Right lobe of liver (tissue), 4 donors: ENCODE measurements at regions not wholly inside any gene's neighbourhood (a gene's known extent, or its start where the extent isn't known, plus 50 kb on each side); places are given as distances from the start of the nearest gene placed in this dataset.

Experiments used
- POLR2A ChIP-seq: fragments of 450-650 bp; IDR thresholded peaks from one replicate; pipeline ENCODE4 v1.6.1; 2017; ENCODE audit warnings: antibody characterized with exemption, mild to moderate bottlenecking
- TF ChIP-seq, protein P1 (sequence below), 4 donors: fragments of 200-600 bp in 3 of 4; fragments of 450-650 bp in 1 of 4; IDR thresholded peaks; one replicate each; pipeline versions ENCODE4 v1.5.1 to v1.8.0; 2016 to 2022; ENCODE audit warnings: antibody characterized with exemption in 4 of 4, mild to moderate bottlenecking in 2 of 4
- donor health status: DM: no; HTN: no; CAD: no.
- donor health status: DM: no; HTN: no; CAD: no.
- donor health status: DM: no; HTN: yes; CAD: no.

DNA sequence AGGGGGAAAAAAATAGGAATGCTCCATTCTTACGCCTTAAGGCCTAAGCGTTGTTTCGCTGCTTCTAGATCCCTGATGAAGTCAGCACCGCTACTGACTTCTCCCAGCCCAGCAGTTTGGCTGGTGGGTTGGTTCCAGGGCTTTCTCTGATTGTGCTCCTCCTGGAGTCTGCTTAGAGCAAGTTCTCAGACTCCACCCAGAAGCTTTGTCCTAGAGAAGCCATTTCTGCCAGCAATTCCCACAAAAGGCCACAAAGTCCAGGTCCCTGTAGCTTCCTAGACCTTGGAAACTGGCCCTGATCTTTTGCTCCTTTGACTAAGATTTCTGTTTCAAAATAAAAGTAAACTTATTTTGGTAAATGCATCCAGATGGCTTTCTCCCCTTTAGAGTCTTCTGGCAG is 65.4 kb downstream of the KCTD12 start:
- TF ChIP-seq, protein P1, sequence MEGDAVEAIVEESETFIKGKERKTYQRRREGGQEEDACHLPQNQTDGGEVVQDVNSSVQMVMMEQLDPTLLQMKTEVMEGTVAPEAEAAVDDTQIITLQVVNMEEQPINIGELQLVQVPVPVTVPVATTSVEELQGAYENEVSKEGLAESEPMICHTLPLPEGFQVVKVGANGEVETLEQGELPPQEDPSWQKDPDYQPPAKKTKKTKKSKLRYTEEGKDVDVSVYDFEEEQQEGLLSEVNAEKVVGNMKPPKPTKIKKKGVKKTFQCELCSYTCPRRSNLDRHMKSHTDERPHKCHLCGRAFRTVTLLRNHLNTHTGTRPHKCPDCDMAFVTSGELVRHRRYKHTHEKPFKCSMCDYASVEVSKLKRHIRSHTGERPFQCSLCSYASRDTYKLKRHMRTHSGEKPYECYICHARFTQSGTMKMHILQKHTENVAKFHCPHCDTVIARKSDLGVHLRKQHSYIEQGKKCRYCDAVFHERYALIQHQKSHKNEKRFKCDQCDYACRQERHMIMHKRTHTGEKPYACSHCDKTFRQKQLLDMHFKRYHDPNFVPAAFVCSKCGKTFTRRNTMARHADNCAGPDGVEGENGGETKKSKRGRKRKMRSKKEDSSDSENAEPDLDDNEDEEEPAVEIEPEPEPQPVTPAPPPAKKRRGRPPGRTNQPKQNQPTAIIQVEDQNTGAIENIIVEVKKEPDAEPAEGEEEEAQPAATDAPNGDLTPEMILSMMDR (IDR thresholded peaks at IDR 0.05) = no peak
- TF ChIP-seq POLR2A = no peak
